SU-DHL-6 (cell line): ENCODE measurements at regions not wholly inside any gene's neighbourhood (a gene's known extent, or its start where the extent isn't known, plus 50 kb on each side); places are given as distances from the start of the nearest gene placed in this dataset.

Source experiments
- CTCF ChIP-seq: fragments of 200-600 bp; sonication (generic); IDR thresholded peaks from one replicate; pipeline ENCODE4 v1.5.1; 2017; ENCODE audit warnings: antibody characterized with exemption, mild to moderate bottlenecking, low read length, moderate library complexity; ENCODE audit not compliant: insufficient read depth, poor library complexity, severe bottlenecking
- EZH2phosphoT487 ChIP-seq: fragments of 200-600 bp; sonication (generic), shearing (Covaris generic); conservative IDR thresholded peaks from 2 replicates; pipeline ENCODE4 v1.6.1; 2018; ENCODE audit warnings: mild to moderate bottlenecking, antibody characterized with exemption, low read length, moderate library complexity, mixed read lengths

- no peak for TF ChIP-seq CTCF
- no peak for TF ChIP-seq EZH2phosphoT487
Measured at GRCh38 chr9:21747175-21747574, 55.3 kb upstream of the MTAP start.
